Occipital lobe (tissue), 2 donors: ENCODE measurements at regions not wholly inside any gene's neighbourhood (a gene's known extent, or its start where the extent isn't known, plus 50 kb on each side); places are given as distances from the start of the nearest gene placed in this dataset. TPM values are rescaled to one million over a fixed set of nuclear protein-coding genes. Genes with fewer than 3 reads are reported as not detected.
"Not testable (repeated sequence)": the region's sequence is repeated elsewhere in the genome, so short reads cannot be mapped to it uniquely, and the experiment has no call there.

Experiments
- DNase-seq: peaks from one replicate; lab custom pipeline; 2025; lab: John Stamatoyannopoulos, UW
- small RNA-seq: library from RNA; depleted of rRNA; stranded (forward); fragments of <200 nt; gene quantifications from one replicate; pipeline ENCODE3, GENCODE V24; 2014

DNA sequence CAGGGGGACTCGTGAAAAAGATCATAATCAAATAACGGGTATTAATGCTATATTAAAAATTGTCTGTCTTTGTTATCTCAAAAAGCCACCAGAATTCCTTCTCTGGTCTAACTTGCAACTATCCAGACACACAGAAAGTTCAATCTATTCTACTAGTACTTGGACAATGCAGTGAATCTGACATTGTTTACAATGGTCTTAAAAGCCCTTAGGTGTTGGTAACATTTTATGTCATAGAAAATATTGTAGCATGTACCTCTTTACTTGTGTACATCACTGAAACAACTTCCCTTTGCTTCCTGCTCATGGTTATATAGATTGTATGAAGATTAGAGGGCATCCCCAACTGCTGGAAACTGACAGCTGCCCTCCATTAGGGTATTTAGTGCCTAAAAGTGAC is 71.1 kb upstream of the PPP3CA start:
- DNase-seq: no peak

DNA sequence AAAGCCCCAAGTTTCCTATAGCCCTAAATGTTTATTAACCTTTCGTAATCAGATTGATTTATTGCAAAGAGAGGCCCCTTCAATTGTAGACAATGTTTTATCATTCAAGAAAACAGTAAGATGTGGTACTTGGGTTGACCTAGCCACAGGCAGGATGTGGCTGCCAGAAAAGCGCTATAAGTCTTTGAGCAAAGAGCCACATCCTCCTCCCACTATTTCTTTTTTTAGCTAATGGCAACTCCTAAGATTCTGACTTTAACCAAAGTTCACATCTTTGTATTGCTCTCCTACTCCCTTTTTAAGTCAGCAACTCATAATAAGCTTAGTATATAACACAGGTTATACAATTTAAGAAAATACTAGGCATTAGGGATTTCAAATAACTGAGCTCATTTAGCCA is 70.7 kb upstream of the PPP3CA start:
- no peak for DNase-seq

DNA sequence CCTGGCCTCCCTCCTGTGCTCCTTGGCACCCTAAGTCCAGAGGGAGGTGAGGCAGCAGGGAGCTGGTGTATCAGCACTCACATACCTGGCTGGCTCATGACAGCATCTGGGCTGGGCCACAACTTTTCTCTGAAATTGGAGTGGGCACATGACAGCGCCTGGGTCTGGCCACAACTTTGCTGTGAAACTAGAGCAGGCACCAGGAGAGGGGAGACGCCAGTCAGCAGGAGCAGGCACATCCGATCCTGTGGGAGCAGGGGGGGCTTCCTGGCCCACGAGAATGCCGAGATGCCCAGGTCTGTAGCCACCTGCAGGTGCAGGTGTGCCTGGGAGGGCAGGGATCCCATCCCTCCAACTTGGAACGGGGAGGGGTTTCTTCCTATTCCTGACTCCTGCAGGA is 69.7 kb upstream of the PPP3CA start:
- DNase-seq: no peak

DNA sequence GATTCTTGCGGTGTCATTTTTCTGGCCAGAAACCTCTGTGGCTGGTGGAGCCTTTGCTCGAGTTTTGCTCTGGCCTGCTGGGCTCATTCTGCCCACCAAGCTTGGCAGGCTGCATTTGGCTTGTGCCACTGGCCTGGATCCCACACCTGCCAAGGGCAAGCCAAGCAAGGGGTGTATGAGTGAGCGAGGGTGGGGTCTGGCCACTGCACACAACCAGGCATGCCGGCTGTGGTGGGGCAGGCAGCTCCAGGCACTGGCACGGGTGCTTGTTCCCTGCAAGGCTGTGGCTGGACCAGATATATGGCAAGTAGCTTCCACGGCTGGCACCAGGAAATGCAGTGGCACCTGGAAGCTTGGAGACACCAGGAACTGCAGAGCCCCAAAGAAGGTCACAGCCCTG is 68.6 kb upstream of the PPP3CA start:
- no peak for DNase-seq

DNA sequence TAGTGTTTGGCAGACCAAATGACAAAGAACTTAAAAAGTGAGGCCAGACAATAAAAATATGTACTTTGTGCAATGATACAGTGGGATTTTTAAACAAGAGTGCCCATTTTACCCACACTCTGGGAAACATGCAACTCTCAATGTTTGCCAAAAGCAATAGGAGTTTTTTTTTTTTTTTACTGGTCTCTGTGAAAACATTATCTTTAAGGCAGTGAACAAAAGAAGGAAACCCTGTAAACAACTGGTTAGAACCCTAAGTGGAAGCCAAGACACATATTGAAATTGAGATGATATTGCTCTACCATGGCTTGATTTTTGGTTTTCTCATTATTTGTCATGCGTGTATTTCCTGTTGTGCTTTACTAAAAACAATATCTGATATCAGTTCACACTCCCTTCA is 67.2 kb upstream of the PPP3CA start:
- DNase-seq: no peak

DNA sequence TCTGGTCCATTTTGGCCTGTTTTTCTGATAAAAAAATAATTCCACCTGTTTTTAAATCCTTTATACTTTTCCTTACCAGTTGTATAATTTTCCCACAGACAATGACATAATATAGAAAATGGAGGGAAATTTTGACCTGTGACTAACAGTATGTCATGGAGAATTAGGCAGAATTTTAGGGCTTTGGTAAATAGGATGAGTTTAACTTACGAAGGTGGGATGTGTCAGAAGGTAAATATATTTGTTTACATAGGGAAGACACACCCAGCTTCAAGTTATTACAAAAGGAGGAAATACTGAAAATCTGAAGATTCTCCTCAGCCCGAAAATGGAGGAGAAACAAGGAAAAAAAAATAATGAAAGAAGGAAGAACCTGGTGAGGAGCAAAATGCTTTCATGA is 64.6 kb upstream of the PPP3CA start:
- DNase-seq: no peak

DNA sequence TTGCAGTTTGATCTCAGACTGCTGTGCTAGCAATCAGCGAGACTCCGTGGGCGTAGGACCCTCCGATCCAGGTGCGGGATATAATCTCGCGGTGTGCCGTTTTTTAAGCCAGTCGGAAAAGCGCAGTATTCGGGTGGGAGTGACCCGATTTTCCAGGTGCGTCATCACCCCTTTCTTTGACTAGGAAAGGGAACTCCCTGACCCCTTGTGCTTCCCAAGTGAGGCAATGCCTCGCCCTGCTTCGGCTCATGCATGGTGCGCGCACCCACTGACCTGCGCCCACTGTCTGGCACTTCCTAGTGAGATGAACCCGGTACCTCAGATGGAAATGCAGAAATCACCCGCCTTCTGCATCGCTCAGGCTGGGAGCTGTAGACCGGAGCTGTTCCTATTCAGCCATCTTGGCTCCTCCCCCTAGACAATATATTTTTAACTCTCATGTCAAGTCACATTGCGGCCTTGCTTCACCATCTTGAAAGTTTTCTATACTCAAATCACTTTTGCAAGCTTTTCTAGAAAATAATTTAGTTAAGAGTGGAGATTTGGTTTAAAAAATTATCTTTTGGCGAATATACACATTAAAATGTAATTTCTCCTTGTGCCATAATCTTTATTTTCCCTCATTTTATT is 64.1 kb upstream of the PPP3CA start:
- not testable (repeated sequence) for DNase-seq

DNA sequence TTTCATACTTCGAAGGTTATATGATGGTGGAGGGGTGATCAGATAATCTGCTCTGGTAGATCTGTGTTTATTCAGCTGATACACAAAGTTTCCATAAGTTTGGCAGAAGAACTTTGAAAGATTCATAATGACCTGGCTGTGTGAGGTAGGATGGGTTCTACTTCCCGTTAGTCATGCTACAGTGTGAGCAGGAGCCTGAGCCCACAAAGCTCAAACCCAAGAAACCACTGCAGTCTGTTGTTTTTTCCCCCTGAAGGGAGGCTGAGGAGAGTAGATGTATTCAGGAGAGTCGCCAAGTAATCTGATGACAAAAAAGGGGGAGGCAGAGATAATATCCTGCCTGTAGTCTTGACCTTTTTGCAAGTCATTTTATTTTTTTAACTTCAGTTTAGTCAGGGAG is 52.8 kb upstream of the PPP3CA start:
- no peak for DNase-seq

DNA sequence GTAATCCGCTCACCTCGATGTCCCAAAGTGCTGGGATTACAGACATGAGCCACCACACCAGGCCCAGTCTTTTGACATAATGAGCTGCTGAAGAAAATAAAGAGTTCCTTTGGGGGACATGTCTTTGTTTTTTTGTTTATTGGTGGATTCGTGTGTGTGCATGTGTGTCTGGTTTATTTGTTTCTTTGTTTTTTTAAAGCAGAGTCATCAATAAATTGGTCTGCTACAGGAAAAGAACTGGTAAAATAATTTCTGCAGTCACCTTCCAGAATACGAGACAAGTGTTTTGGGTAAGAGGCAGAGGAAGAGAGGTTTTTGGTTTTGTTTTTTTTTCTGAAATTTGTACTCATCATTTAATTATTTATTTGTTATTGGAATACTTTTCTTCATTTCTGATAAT is 51.5 kb upstream of the PPP3CA start:
- no peak for DNase-seq

Small RNAs in the stretch of these regions (small RNA-seq; reads per million reads assigned to genes)
- not detected for gene RNU6-462P
